RPMI7951 (cell line): ENCODE measurements at regions not wholly inside any gene's neighbourhood (a gene's known extent, or its start where the extent isn't known, plus 50 kb on each side); places are given as distances from the start of the nearest gene placed in this dataset.
"Not testable (repeated sequence)": the region's sequence is repeated elsewhere in the genome, so short reads cannot be mapped to it uniquely, and the experiment has no call there.

Experiments
- DNase-seq: peaks from one replicate; pipeline ENCODE4 v3.0.0-alpha.2; 2012; ENCODE audit warnings: low read depth

GRCh38 chr6:132054525-132054924, 103.4 kb upstream of the CCN2 start:
- peak; percentile 38 for DNase-seq

DNA sequence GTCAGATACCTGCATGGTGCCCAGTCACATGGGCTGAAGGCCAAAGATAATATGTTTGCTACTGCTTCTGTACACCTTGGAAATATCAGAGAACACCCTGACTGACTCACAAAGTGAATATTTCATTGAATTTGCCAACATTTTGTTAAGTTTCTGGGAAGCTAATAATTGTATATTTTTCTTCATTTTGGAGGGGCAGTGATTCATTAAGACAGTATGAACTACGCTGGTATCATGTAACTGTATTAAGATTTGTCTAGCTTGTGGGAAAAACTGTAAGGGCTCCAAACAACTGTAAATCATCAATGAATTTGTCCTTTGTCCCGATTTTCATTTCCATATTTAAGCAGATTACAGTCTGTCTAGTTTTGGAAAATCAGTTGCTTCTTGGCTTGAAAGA, 102.3 kb upstream of the CCN2 start:
- no peak for DNase-seq

DNA sequence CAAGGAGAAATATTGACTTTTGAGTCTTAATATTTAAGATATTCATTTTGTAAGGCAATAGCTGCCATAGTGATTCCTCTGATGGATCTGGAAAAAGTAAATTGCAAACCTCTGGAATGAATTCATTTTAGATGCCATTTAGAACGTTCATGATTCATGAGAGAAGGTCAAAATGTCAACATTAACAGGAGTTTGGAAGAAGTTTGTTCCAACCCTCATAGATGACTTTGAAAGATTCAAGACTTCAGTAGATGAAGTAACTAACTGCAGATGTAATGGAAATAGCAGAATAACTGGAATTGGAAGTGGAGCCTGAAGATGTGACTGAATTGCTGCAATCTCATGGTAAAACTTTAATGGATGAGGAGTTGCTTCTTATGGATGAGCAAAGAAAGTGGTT, 100.9 kb upstream of the CCN2 start:
- DNase-seq: no peak

- no peak for DNase-seq
Observed at GRCh38 chr6:132045877-132046276, 94.7 kb upstream of the CCN2 start.

GRCh38 chr6:132043148-132043547, 92.0 kb upstream of the CCN2 start:
- no peak for DNase-seq

- DNase-seq: no peak
Observed at GRCh38 chr6:132041706-132042105, 90.5 kb upstream of the CCN2 start.

DNA sequence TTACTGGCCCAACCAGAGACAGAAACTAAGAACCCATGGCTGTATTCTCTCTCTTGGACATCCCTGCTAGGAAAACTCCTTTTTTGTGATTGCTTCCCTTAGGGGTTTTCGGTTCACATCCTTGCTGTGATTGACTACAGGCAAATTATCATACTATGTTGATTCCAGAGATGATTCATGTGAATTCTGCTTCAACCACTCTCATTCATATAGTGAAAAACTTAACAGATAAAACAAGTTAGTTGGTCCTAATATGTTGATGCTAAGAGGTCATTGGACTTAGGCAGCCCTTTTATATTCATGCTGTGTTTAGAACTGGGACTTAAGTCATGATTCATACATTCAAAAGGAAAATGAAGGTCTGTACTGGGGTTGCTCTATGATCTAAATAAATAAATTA, 76.9 kb upstream of the CCN2 start:
- no peak for DNase-seq

- DNase-seq: no peak
Observed at GRCh38 chr6:132025468-132025867, 74.3 kb upstream of the CCN2 start.

DNA sequence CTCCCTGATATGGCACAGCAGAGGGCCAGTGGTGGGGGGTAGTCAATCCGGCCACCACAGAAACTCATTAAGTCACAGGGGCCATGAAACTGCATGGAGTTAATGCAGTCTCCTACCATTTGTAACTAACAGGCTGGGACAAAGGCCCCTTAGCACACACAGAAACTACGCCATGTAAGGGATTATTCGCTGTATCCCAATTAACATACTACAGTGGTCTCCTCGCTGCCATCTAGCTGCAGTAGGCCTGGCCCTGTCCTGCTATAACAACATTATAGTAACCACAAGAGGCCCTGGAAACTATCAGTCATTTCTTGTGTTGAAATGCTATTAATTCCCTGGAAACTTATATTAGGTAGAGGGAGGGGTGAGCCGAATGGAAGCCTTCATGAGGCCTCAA, 72.3 kb upstream of the CCN2 start:
- DNase-seq: no peak

GRCh38 chr6:132021552-132022375, 70.6 kb upstream of the CCN2 start:
- DNase-seq: no peak

- DNase-seq: not testable (repeated sequence)
Observed at GRCh38 chr6:132020918-132021317, 69.7 kb upstream of the CCN2 start.

- DNase-seq: no peak
Observed at GRCh38 chr6:132020138-132020581, 69.0 kb upstream of the CCN2 start.

GRCh38 chr6:132019586-132019985, 68.4 kb upstream of the CCN2 start:
- DNase-seq: no peak

DNA sequence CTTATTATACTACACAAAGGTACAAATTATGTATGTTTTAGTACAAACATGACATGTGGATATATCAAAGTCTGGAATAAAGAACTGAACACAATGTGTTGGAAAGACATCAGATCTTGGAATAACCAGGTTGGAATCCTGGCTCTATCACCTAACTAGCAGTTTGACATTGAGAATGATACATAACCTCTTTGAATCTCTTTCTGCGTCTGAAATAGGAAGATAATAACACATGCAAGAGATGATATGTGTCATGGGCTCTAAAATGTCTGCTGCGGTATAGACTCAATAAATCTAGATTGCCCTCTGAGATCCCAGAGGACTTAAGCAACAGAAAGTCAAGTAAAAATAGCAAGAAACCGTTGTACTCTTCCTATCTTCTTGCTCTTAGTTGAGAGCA, 66.8 kb upstream of the CCN2 start:
- DNase-seq: no peak

DNA sequence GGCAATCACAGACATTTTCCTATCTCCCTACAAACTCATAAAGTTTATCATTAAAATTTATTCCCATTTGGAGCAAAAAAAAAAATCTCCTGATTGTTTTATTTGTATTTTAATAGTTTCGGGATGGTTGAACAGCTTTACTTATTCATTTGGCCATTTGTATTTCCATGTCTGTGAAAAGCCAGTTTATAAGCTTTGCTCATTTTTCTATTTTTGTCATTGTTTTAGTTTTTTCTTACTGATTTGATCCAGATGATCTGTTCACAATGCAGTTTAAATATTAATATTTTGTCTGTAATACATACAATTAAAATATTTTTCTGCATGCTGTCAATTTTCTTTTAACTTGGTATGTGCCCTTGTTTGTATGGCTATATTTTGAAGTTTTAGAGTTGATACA, 65.2 kb upstream of the CCN2 start:
- DNase-seq: no peak

- no peak for DNase-seq
Observed at GRCh38 chr6:132011582-132011981, 60.4 kb upstream of the CCN2 start.

GRCh38 chr6:132009175-132009574, 58.0 kb upstream of the CCN2 start:
- DNase-seq: no peak

DNA sequence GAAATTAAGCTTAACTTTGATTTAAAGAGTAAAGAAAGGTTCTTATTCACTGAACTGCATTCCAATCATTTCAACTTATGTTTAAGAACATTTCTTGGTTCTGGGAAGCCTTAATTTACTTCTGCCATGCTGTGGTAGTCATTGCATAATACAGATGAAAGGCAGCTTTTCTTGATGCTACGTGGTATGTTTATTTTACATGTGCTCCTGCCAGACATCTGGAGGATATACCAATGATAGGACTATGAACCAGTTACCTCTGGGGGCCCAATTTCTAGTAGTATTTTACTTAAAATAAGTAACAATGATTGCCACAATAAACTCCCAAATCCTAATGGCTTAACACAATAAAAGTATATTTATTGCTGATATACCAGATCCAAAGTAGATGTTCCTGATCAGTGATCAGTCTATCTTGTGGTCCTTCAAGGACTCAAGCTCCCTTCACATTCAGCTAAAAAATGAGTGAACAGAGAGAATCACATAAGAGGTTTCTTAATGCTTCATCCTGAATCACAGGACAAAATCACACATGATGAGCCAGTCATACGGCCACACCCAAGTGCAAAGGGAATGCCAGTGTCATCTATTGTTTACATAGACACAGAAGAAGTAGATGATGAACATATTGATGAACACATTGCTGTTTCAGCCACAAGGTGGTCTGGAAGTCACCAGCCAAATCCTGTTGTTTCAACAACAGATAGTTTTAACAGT, 56.5 kb upstream of the CCN2 start:
- peak; percentile 52 for DNase-seq

DNA sequence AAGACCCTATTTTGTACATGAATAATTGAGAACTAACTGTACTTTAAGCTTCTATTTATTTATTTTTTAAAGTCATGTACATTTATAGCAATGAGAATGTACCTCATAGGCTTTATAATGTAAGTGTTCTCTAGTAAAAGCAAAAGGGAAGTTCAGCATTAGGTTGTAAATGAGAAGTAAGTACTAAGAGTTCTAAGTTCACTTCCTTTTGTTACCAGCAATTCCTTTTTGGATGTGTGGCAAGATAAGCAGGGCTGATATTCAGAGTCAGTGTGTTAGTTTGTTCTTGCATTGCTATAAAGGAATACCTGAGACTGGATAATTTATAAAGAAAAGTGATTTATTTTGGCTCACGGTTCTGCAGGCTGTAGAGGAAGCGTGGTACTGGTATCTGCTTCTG, 54.0 kb upstream of the CCN2 start:
- DNase-seq: no peak

- no peak for DNase-seq
Observed at GRCh38 chr6:132004668-132005067, 53.5 kb upstream of the CCN2 start.

- DNase-seq: no peak
Observed at GRCh38 chr6:132003516-132004178, 52.5 kb upstream of the CCN2 start.
